ENCODE measurements at regions not wholly inside any gene's neighbourhood (a gene's known extent, or its start where the extent isn't known, plus 50 kb on each side); places are given as distances from the start of the nearest gene placed in this dataset.
"Not testable (repeated sequence)": the region's sequence is repeated elsewhere in the genome, so short reads cannot be mapped to it uniquely, and the experiment has no call there.

- not testable (repeated sequence) for TF ChIP-seq EZH2 (IDR thresholded peaks at IDR 0.05; ENCODE audit: borderline replicate concordance, low read length); CTCF (conservative IDR thresholded peaks at IDR 0.05 in 1 of 2, IDR thresholded peaks at IDR 0.05 in 1 of 2; ENCODE audit: extremely low read depth in 1 of 2, insufficient read depth in 1 of 2, low read depth in 1 of 2, low read length in 2 of 2)
Observed at GRCh38 chr6:81585686-81586085, 166.8 kb downstream of the TENT5A start.
